ENCODE measurements at regions not wholly inside any gene's neighbourhood (a gene's known extent, or its start where the extent isn't known, plus 50 kb on each side); places are given as distances from the start of the nearest gene placed in this dataset.
A peak's percentile ranks its signal among the peaks of the same experiment; 100 is the strongest.
"Not testable (repeated sequence)": the region's sequence is repeated elsewhere in the genome, so short reads cannot be mapped to it uniquely, and the experiment has no call there.

GRCh38 chr5:103894882-103895281, 332.3 kb upstream of the NUDT12 start:
- H3K4me3 ChIP-seq, result no peak overlapping the region
- no peaks in the 10 kb centered on the region for H3K27me3 ChIP-seq
- H3K36me3 ChIP-seq, result no peaks in the 10 kb centered on the region
- DNase-seq, result peak; percentile 61
- no peaks in the 10 kb centered on the region; the same call in 1 of the 2 replicates for H3K9me3 ChIP-seq (replicated peaks)
- peaks cover 5% of the 10 kb centered on the region for H3K4me1 ChIP-seq
- H3K27ac ChIP-seq, result no peak overlapping the region

GRCh38 chr5:103891151-103891550, 328.6 kb upstream of the NUDT12 start:
- Histone ChIP-seq H3K4me1 (peaks cover 5% of the 10 kb centered on the region), H3K36me3 (no peaks in the 10 kb centered on the region), H3K27me3 (no peaks in the 10 kb centered on the region), H3K9me3 (replicated peaks) (no peaks in the 10 kb centered on the region; the same call in 1 of the 2 replicates), H3K4me3 (no peak overlapping the region), H3K27ac (no peak overlapping the region)
- no peak for DNase-seq

- Histone ChIP-seq H3K9me3 (replicated peaks) (no peaks in the 10 kb centered on the region), H3K4me3 (no peak overlapping the region), H3K27ac (no peak overlapping the region), H3K36me3 (no peaks in the 10 kb centered on the region), H3K4me1 (peaks cover 5% of the 10 kb centered on the region), H3K27me3 (no peaks in the 10 kb centered on the region)
- no peak for DNase-seq
These were observed 327.7 kb upstream of the NUDT12 start for GRCh38 chr5:103890313-103890712.

GRCh38 chr5:103889500-103890209, 327.1 kb upstream of the NUDT12 start:
- H3K9me3 ChIP-seq (replicated peaks), result no peaks in the 10 kb centered on the region
- H3K36me3 ChIP-seq, result no peaks in the 10 kb centered on the region
- H3K27ac ChIP-seq, result no peak overlapping the region
- peaks cover under 1% of the 10 kb centered on the region for H3K4me1 ChIP-seq
- no peak for DNase-seq
- no peak overlapping the region for H3K4me3 ChIP-seq
- H3K27me3 ChIP-seq, result no peaks in the 10 kb centered on the region

- H3K27ac ChIP-seq, result no peak overlapping the region
- H3K9me3 ChIP-seq (replicated peaks), result no peaks in the 10 kb centered on the region
- no peaks in the 10 kb centered on the region for H3K27me3 ChIP-seq
- no peaks in the 10 kb centered on the region for H3K4me1 ChIP-seq
- H3K4me3 ChIP-seq, result no peak overlapping the region
- H3K36me3 ChIP-seq, result no peaks in the 10 kb centered on the region
- DNase-seq, result no peak
These were observed 324.2 kb upstream of the NUDT12 start for GRCh38 chr5:103886826-103887225.

- H3K4me1 ChIP-seq, result no peaks in the 10 kb centered on the region
- H3K4me3 ChIP-seq, result no peak overlapping the region
- DNase-seq, result no peak
- H3K36me3 ChIP-seq, result no peaks in the 10 kb centered on the region
- H3K9me3 ChIP-seq (replicated peaks), result no peaks in the 10 kb centered on the region
- H3K27me3 ChIP-seq, result no peaks in the 10 kb centered on the region
- no peak overlapping the region for H3K27ac ChIP-seq
These were observed 320.6 kb upstream of the NUDT12 start for GRCh38 chr5:103883143-103883542.

- Histone ChIP-seq H3K4me3 (no peak overlapping the region), H3K27me3 (no peaks in the 10 kb centered on the region), H3K4me1 (no peaks in the 10 kb centered on the region), H3K36me3 (no peaks in the 10 kb centered on the region), H3K9me3 (replicated peaks) (no peaks in the 10 kb centered on the region; the same call in 1 of the 2 replicates), H3K27ac (no peak overlapping the region)
- no peak for DNase-seq
These were observed 319.0 kb upstream of the NUDT12 start for GRCh38 chr5:103881560-103881959.

- H3K27ac ChIP-seq, result peak overlapping the region; percentile 93
These were observed 305.4 kb upstream of the NUDT12 start for GRCh38 chr5:103867857-103868598.

GRCh38 chr5:103866169-103866568, 303.6 kb upstream of the NUDT12 start:
- Histone ChIP-seq H3K27me3 (no peaks in the 10 kb centered on the region), H3K27ac (peak overlapping the region; percentile 93; the same call in 1 of the 2 replicates), H3K4me3 (no peak overlapping the region), H3K36me3 (no peaks in the 10 kb centered on the region), H3K9me3 (replicated peaks) (no peaks in the 10 kb centered on the region), H3K4me1 (peaks cover 34% of the 10 kb centered on the region)
- no peak for DNase-seq

More at GRCh38 chr5:103867857-103868598, 305.4 kb upstream of the NUDT12 start:
- Histone ChIP-seq H3K4me3 (peak overlapping the region; percentile 16), H3K27me3 (no peaks in the 10 kb centered on the region), H3K4me1 (peaks cover 34% of the 10 kb centered on the region), H3K9me3 (replicated peaks) (no peaks in the 10 kb centered on the region), H3K36me3 (no peaks in the 10 kb centered on the region)
- DNase-seq, result peak; percentile 82 to 94

GRCh38 chr5:103862398-103862797, 299.8 kb upstream of the NUDT12 start:
- Histone ChIP-seq H3K27me3 (no peaks in the 10 kb centered on the region), H3K27ac (no peak overlapping the region), H3K36me3 (no peaks in the 10 kb centered on the region), H3K4me3 (no peak overlapping the region), H3K4me1 (peaks cover 15% of the 10 kb centered on the region), H3K9me3 (replicated peaks) (0 out of 2 replicates have a peak, but pooled peaks cover 5% of the 10 kb centered on the region)
- peak in 1 of 2 experiments; percentile 20 for DNase-seq

GRCh38 chr5:103860327-103860726, 297.7 kb upstream of the NUDT12 start:
- Histone ChIP-seq H3K4me3 (no peak overlapping the region), H3K27ac (no peak overlapping the region), H3K9me3 (replicated peaks) (0 out of 2 replicates have a peak, but pooled peaks cover 5% of the 10 kb centered on the region), H3K27me3 (no peaks in the 10 kb centered on the region), H3K36me3 (no peaks in the 10 kb centered on the region), H3K4me1 (no peaks in the 10 kb centered on the region)
- no peak for DNase-seq

- not testable (repeated sequence) for H3K4me1 ChIP-seq; DNase-seq; H3K36me3 ChIP-seq; H3K4me3 ChIP-seq; H3K27ac ChIP-seq; H3K9me3 ChIP-seq (replicated peaks); H3K27me3 ChIP-seq
These were observed 295.8 kb upstream of the NUDT12 start for GRCh38 chr5:103858367-103858766.

- Histone ChIP-seq H3K4me1 (no peaks in the 10 kb centered on the region), H3K36me3 (no peaks in the 10 kb centered on the region), H3K27ac (no peak overlapping the region), H3K27me3 (no peaks in the 10 kb centered on the region), H3K9me3 (replicated peaks) (0 out of 2 replicates have a peak, but pooled peaks cover 2% of the 10 kb centered on the region), H3K4me3 (no peak overlapping the region)
- DNase-seq, result no peak
These were observed 288.5 kb upstream of the NUDT12 start for GRCh38 chr5:103851091-103851490.

- Histone ChIP-seq H3K27ac (no peak overlapping the region), H3K36me3 (no peaks in the 10 kb centered on the region), H3K9me3 (replicated peaks) (0 out of 2 replicates have a peak, but pooled peaks cover 2% of the 10 kb centered on the region), H3K4me1 (no peaks in the 10 kb centered on the region), H3K27me3 (no peaks in the 10 kb centered on the region), H3K4me3 (no peak overlapping the region)
- DNase-seq, result no peak
These were observed 287.3 kb upstream of the NUDT12 start for GRCh38 chr5:103849934-103850333.

GRCh38 chr5:103847060-103847459, 284.5 kb upstream of the NUDT12 start:
- Histone ChIP-seq H3K27ac (no peak overlapping the region), H3K9me3 (replicated peaks) (0 out of 2 replicates have a peak, but pooled peaks cover 2% of the 10 kb centered on the region), H3K4me1 (no peaks in the 10 kb centered on the region), H3K4me3 (no peak overlapping the region), H3K27me3 (no peaks in the 10 kb centered on the region), H3K36me3 (no peaks in the 10 kb centered on the region)
- DNase-seq, result no peak

Measured in SJCRH30 (cell line).